ENCODE measurements at regions not wholly inside any gene's neighbourhood (a gene's known extent, or its start where the extent isn't known, plus 50 kb on each side); places are given as distances from the start of the nearest gene placed in this dataset.

DNA sequence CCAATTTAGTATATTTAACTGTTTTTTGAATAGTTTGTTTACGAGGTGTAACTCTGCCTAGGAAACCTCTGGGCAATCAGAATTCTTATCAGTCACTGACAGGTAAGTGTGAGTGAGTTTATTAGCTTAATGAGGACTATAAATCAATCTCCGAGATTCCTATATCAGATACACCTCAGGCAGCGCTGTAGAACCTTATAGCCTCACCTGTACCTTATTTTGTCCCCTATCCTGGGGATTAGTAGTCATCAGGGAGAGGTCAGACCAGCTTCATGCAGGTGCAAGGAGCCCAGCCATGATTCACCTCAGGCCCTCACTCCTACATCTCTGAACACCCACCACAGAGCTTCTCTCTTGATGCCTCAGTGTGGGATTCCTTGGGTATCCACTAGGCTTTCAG, 256.0 kb downstream of the KTN1 start:
- TF ChIP-seq ZFX (IDR thresholded peaks at IDR 0.05): no peak
- TF ChIP-seq, protein P1, sequence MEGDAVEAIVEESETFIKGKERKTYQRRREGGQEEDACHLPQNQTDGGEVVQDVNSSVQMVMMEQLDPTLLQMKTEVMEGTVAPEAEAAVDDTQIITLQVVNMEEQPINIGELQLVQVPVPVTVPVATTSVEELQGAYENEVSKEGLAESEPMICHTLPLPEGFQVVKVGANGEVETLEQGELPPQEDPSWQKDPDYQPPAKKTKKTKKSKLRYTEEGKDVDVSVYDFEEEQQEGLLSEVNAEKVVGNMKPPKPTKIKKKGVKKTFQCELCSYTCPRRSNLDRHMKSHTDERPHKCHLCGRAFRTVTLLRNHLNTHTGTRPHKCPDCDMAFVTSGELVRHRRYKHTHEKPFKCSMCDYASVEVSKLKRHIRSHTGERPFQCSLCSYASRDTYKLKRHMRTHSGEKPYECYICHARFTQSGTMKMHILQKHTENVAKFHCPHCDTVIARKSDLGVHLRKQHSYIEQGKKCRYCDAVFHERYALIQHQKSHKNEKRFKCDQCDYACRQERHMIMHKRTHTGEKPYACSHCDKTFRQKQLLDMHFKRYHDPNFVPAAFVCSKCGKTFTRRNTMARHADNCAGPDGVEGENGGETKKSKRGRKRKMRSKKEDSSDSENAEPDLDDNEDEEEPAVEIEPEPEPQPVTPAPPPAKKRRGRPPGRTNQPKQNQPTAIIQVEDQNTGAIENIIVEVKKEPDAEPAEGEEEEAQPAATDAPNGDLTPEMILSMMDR (conservative IDR thresholded peaks at IDR 0.05): no peak
